ENCODE measurements at regions not wholly inside any gene's neighbourhood (a gene's known extent, or its start where the extent isn't known, plus 50 kb on each side); places are given as distances from the start of the nearest gene placed in this dataset.

GRCh38 chr17:70288540-70289290 lies 119.4 kb downstream of the KCNJ2 start:
- no peak for TF ChIP-seq CTCF (IDR thresholded peaks at IDR 0.05)
- TF ChIP-seq POLR2A (IDR thresholded peaks at IDR 0.05): no peak
